ENCODE measurements at regions not wholly inside any gene's neighbourhood (a gene's known extent, or its start where the extent isn't known, plus 50 kb on each side); places are given as distances from the start of the nearest gene placed in this dataset. TPM values are rescaled to one million over a fixed set of nuclear protein-coding genes. Genes with fewer than 3 reads are reported as not detected.

Small RNA genes lying in the stretch of these regions (small RNA-seq; reads per million reads assigned to genes)
- not detected for gene AC026951.2 (ENCODE audit: low replicate concordance)
- not detected for gene RF00425 (ENCODE audit: low replicate concordance)

Measured in tongue (tissue), 1 donor.